Mesothelial cell of epicardium (in vitro differentiated cells): ENCODE measurements at regions not wholly inside any gene's neighbourhood (a gene's known extent, or its start where the extent isn't known, plus 50 kb on each side); places are given as distances from the start of the nearest gene placed in this dataset.

ENCODE experiments used
- DNase-seq, 2 experiments: peaks; one replicate each; pipeline ENCODE4 v3.0.0; 2021; ENCODE audit warnings: low spot score in 2 of 2; ENCODE audit not compliant: unreplicated experiment in 2 of 2
- H3K27ac Mint-ChIP-seq: 2 replicates; pipeline ENCODE4 v1.8.0; 2021; ENCODE audit warnings: mixed read lengths
- H3K27me3 Mint-ChIP-seq: 2 replicates; pipeline ENCODE4 v1.8.0; 2021; ENCODE audit warnings: low read depth, mixed read lengths
- H3K36me3 Mint-ChIP-seq: 2 replicates; pipeline ENCODE4 v1.8.0; 2021; ENCODE audit warnings: mixed read lengths
- H3K4me1 Mint-ChIP-seq: 2 replicates; pipeline ENCODE4 v1.8.0; 2021; ENCODE audit warnings: mixed read lengths
- H3K4me3 Mint-ChIP-seq: 2 replicates; pipeline ENCODE4 v1.8.0; 2021; ENCODE audit warnings: mild to moderate bottlenecking, moderate library complexity, mixed read lengths
- H3K9me3 Mint-ChIP-seq: 2 replicates; pipeline ENCODE4 v1.8.0; 2021; ENCODE audit warnings: mixed read lengths
- TF ChIP-seq, protein P1 (sequence below): fragments of 200-600 bp; sonication (generic); IDR thresholded peaks from one replicate; pipeline ENCODE4 v1.5.0; 2021; ENCODE audit warnings: antibody characterized with exemption; ENCODE audit not compliant: unreplicated experiment

DNA sequence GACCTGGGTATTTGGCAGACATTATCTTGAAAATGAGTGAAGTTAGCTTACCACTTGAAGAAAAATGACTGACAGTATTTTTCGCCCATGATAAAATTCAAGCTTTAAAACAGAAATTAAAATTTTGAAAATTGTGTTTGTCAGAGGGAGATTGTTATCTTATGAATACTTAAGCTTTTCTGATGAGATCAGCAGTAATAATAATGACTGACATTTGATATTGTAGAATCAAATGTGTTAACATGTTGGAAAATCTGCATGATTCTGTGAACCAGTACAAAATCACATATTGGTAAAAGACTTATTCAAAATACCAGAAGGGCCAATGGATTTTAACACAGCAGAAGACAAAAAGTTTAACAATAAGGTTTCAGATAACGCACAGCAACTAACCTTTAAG is 94.0 kb downstream of the MSX2 start:
- Mint-ChIP-seq H3K36me3 (peaks cover 5% of the 10 kb centered on the region), H3K4me1 (no peaks in the 10 kb centered on the region), H3K27ac (no peak overlapping the region), H3K27me3 (no peaks in the 10 kb centered on the region), H3K9me3 (peaks cover 21% of the 10 kb centered on the region), H3K4me3 (no peak overlapping the region)
- no peak for DNase-seq
- TF ChIP-seq, protein P1, sequence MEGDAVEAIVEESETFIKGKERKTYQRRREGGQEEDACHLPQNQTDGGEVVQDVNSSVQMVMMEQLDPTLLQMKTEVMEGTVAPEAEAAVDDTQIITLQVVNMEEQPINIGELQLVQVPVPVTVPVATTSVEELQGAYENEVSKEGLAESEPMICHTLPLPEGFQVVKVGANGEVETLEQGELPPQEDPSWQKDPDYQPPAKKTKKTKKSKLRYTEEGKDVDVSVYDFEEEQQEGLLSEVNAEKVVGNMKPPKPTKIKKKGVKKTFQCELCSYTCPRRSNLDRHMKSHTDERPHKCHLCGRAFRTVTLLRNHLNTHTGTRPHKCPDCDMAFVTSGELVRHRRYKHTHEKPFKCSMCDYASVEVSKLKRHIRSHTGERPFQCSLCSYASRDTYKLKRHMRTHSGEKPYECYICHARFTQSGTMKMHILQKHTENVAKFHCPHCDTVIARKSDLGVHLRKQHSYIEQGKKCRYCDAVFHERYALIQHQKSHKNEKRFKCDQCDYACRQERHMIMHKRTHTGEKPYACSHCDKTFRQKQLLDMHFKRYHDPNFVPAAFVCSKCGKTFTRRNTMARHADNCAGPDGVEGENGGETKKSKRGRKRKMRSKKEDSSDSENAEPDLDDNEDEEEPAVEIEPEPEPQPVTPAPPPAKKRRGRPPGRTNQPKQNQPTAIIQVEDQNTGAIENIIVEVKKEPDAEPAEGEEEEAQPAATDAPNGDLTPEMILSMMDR: no peak

- TF ChIP-seq, protein P1: no peak
- Mint-ChIP-seq H3K9me3 (peaks cover 20% of the 10 kb centered on the region), H3K4me1 (no peaks in the 10 kb centered on the region), H3K36me3 (peaks cover 5% of the 10 kb centered on the region), H3K4me3 (no peak overlapping the region), H3K27ac (no peak overlapping the region), H3K27me3 (no peaks in the 10 kb centered on the region)
- no peak for DNase-seq
Measured at GRCh38 chr5:174817610-174818009, 93.2 kb downstream of the MSX2 start.

DNA sequence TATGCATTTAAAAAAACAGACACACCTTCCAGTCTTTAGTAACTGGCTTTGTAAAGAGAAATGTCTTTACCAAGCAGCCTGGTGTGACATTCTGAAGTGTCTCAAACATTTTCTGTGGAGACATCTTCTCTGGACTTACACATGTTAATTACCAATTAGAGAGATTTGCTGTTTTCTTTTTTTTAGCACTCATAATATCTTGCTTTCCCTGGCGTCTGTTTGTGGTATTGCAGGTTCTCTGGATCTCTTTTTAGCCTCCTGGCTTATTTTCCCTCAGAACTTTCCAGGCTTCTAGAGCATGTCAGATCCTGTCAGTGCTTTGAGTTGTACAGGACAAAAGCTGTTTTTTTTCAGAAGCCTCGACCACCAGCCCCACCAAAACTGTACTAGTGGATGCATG is 92.5 kb downstream of the MSX2 start:
- no peak overlapping the region for H3K27ac Mint-ChIP-seq
- TF ChIP-seq, protein P1: peak; percentile 76
- no peaks in the 10 kb centered on the region for H3K27me3 Mint-ChIP-seq
- H3K9me3 Mint-ChIP-seq: peaks cover 20% of the 10 kb centered on the region
- DNase-seq: no peak
- peaks cover 5% of the 10 kb centered on the region for H3K36me3 Mint-ChIP-seq
- H3K4me1 Mint-ChIP-seq: no peaks in the 10 kb centered on the region
- no peak overlapping the region for H3K4me3 Mint-ChIP-seq

DNA sequence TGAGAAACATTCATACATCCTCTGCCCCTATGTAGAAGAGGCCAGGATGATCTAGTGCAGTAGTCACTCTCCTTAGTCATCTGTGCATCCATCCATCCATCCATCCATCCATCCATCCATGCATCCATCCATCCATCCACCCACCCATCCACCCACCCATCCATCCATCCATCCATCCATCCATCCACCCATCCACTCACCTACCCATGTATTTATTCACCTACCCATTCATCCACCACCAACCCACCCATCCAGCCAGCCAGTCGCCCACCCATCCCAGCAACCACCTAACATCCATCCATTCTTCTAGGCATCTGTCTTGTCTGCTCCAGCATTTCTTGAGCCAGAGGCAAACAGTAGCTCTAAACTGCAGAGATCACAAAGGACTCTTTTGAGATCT is 87.1 kb downstream of the MSX2 start:
- H3K36me3 Mint-ChIP-seq: peaks cover 5% of the 10 kb centered on the region
- no peaks in the 10 kb centered on the region for H3K27me3 Mint-ChIP-seq
- H3K9me3 Mint-ChIP-seq: peaks cover 15% of the 10 kb centered on the region
- H3K27ac Mint-ChIP-seq: no peak overlapping the region
- no peak for DNase-seq
- no peak overlapping the region for H3K4me3 Mint-ChIP-seq
- peaks cover 31% of the 10 kb centered on the region for H3K4me1 Mint-ChIP-seq
- TF ChIP-seq, protein P1: no peak

- H3K4me1 Mint-ChIP-seq: peaks cover 31% of the 10 kb centered on the region
- peaks cover 2% of the 10 kb centered on the region for H3K36me3 Mint-ChIP-seq
- DNase-seq: no peak
- H3K27ac Mint-ChIP-seq: no peak overlapping the region
- H3K9me3 Mint-ChIP-seq: peaks cover 9% of the 10 kb centered on the region
- TF ChIP-seq, protein P1: no peak
- no peaks in the 10 kb centered on the region for H3K27me3 Mint-ChIP-seq
- no peak overlapping the region for H3K4me3 Mint-ChIP-seq
Measured at GRCh38 chr5:174810796-174811195, 86.4 kb downstream of the MSX2 start.

DNA sequence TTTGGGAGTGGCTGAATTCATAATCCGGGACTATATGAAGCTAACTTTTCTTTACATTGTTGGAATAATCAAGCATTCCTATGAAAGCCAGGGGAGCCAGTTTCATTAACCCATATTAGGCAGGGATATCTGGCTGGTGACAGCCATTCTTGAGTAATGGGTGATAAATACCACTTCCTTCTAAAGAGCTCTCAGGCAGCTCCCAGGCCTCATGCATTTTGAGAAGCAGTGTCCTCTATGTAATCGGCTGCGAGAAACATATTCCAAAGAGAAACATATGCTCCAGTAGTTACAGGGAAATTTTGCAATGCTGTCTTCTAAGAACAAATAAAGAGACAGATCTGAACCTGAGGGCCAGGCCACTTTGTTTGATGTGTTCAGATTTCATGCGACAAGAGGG is 83.1 kb downstream of the MSX2 start:
- TF ChIP-seq, protein P1: no peak
- no peak for DNase-seq
- Mint-ChIP-seq H3K36me3 (peaks cover 5% of the 10 kb centered on the region), H3K27ac (peak overlapping the region; percentile 92), H3K27me3 (no peaks in the 10 kb centered on the region), H3K4me1 (peaks cover 34% of the 10 kb centered on the region), H3K9me3 (peaks cover 6% of the 10 kb centered on the region), H3K4me3 (no peak overlapping the region)
